ENCODE measurements at regions not wholly inside any gene's neighbourhood (a gene's known extent, or its start where the extent isn't known, plus 50 kb on each side); places are given as distances from the start of the nearest gene placed in this dataset.
A peak's percentile ranks its signal among the peaks of the same experiment; 100 is the strongest.

GRCh38 chr18:79579807-79580497, 99.7 kb upstream of the CTDP1 start:
- DNase-seq (ENCODE audit: low spot score in 2 of 2) = peak in 1 of 2 donors; percentile 65
- no peak overlapping the region for H3K4me3 ChIP-seq (ENCODE audit: low read depth, poor library complexity, severe bottlenecking)
- TF ChIP-seq CTCF (IDR thresholded peaks at IDR 0.05) (no peak), POLR2A (IDR thresholded peaks at IDR 0.05) (no peak)
- 81 to 86% methylated on average over 21 of the region's 21 CpGs for WGBS, 2 donors
- intact Hi-C loops (cut with DNase I; ENCODE audit: low total_unique reads) = no loop called here

GRCh38 chr18:79580498-79581171, 99.0 kb upstream of the CTDP1 start:
- DNase-seq (ENCODE audit: low spot score in 2 of 2) = peak in 1 of 2 donors; percentile 73
- H3K4me3 ChIP-seq (ENCODE audit: low read depth, poor library complexity, severe bottlenecking) = no peak overlapping the region
- TF ChIP-seq CTCF (IDR thresholded peaks at IDR 0.05) = no peak
- no peak for TF ChIP-seq POLR2A (IDR thresholded peaks at IDR 0.05)
- WGBS, 2 donors = 83 to 84% methylated on average over 21 to 25 of the region's 28 CpGs
- intact Hi-C loops (cut with DNase I; ENCODE audit: low total_unique reads) = no loop called here

DNA sequence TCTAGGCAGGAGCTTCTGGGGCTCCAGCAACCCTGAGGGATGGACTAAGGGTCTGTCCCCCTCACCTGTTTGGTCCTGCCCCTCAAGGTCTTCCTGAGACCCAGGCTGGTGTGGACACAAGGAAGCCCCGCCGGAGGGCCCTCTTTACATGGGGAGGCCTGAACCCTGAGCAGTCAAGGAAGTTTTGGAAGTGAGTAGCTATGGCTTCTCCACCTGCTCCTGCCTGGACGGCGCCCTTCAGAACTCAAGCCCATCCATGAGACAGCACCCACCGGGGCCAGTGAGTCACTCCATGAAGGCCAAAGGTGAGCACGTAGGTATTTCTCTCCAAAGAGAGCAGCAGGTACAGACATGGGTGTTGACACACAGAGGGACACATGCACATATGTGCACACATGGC, 98.2 kb upstream of the CTDP1 start:
- TF ChIP-seq CTCF (IDR thresholded peaks at IDR 0.05) (no peak), POLR2A (IDR thresholded peaks at IDR 0.05) (no peak)
- intact Hi-C loops (cut with DNase I; ENCODE audit: low total_unique reads) = no loop called here
- no peak overlapping the region for H3K4me3 ChIP-seq (ENCODE audit: low read depth, poor library complexity, severe bottlenecking)
- 92 to 95% methylated on average over 6 of the region's 6 CpGs for WGBS, 2 donors
- DNase-seq (ENCODE audit: low spot score in 2 of 2) = peak in 1 of 2 donors; percentile 62

GRCh38 chr18:79581911-79582310, 97.7 kb upstream of the CTDP1 start:
- no peak for TF ChIP-seq POLR2A (IDR thresholded peaks at IDR 0.05)
- intact Hi-C loops (cut with DNase I; ENCODE audit: low total_unique reads) = no loop called here
- no peak overlapping the region for H3K4me3 ChIP-seq (ENCODE audit: low read depth, poor library complexity, severe bottlenecking)
- DNase-seq (ENCODE audit: low spot score in 2 of 2) = no peak
- 92 to 93% methylated on average over 8 of the region's 8 CpGs for WGBS, 2 donors

GRCh38 chr18:79582978-79583377, 96.6 kb upstream of the CTDP1 start:
- TF ChIP-seq CTCF (IDR thresholded peaks at IDR 0.05) = no peak
- no peak for TF ChIP-seq POLR2A (IDR thresholded peaks at IDR 0.05)
- WGBS, 2 donors = 42 to 49% methylated on average over 8 of the region's 8 CpGs
- intact Hi-C loops (cut with DNase I; ENCODE audit: low total_unique reads) = no loop called here
- DNase-seq (ENCODE audit: low spot score in 2 of 2) = no peak
- H3K4me3 ChIP-seq (ENCODE audit: low read depth, poor library complexity, severe bottlenecking) = no peak overlapping the region

- intact Hi-C loops (cut with DNase I; ENCODE audit: low total_unique reads) = no loop called here
- peak in 1 of 2 donors; percentile 60 for DNase-seq (ENCODE audit: low spot score in 2 of 2)
- TF ChIP-seq CTCF (IDR thresholded peaks at IDR 0.05) (no peak), POLR2A (IDR thresholded peaks at IDR 0.05) (no peak)
- 56 to 72% methylated on average over 13 of the region's 13 CpGs for WGBS, 2 donors
- H3K4me3 ChIP-seq (ENCODE audit: low read depth, poor library complexity, severe bottlenecking) = no peak overlapping the region
These were observed 96.2 kb upstream of the CTDP1 start for GRCh38 chr18:79583426-79583825.

All from lower leg skin (tissue), 4 donors.